HG03066 (cell line): ENCODE measurements at regions not wholly inside any gene's neighbourhood (a gene's known extent, or its start where the extent isn't known, plus 50 kb on each side); places are given as distances from the start of the nearest gene placed in this dataset.
"Not testable (repeated sequence)": the region's sequence is repeated elsewhere in the genome, so short reads cannot be mapped to it uniquely, and the experiment has no call there.

Experiments used
- ATAC-seq: cut with Tn5 transposase; IDR thresholded peaks from one replicate; pipeline ENCODE4 v1.9.1; 2021; ENCODE audit warnings: low read depth; ENCODE audit not compliant: unreplicated experiment

- ATAC-seq: no peak
Measured at GRCh38 chr10:21297603-21298383, 227.7 kb downstream of the SKIDA1 start.

GRCh38 chr10:21296575-21297355 is 228.7 kb downstream of the SKIDA1 start:
- ATAC-seq: no peak

GRCh38 chr10:21293518-21294356 is 231.7 kb downstream of the SKIDA1 start:
- ATAC-seq: no peak

- ATAC-seq: no peak
Measured at GRCh38 chr10:21292763-21293517, 232.5 kb downstream of the SKIDA1 start.

- no peak for ATAC-seq
Measured at GRCh38 chr10:21290499-21291160, 234.9 kb downstream of the SKIDA1 start.

GRCh38 chr10:21289961-21290360 is 235.5 kb downstream of the SKIDA1 start:
- ATAC-seq: no peak

- no peak for ATAC-seq
Measured at GRCh38 chr10:21289271-21289670, 236.2 kb downstream of the SKIDA1 start.

GRCh38 chr10:21285742-21286331 is 239.6 kb downstream of the SKIDA1 start:
- no peak for ATAC-seq

- no peak for ATAC-seq
Measured at GRCh38 chr10:21285207-21285606, 240.3 kb downstream of the SKIDA1 start.

- ATAC-seq: no peak
Measured at GRCh38 chr10:21284301-21284700, 241.2 kb downstream of the SKIDA1 start.

- not testable (repeated sequence) for ATAC-seq
Measured at GRCh38 chr10:21283053-21283452, 242.4 kb downstream of the SKIDA1 start.

- ATAC-seq: no peak
Measured at GRCh38 chr10:21281765-21282484, 243.6 kb downstream of the SKIDA1 start.

- ATAC-seq: no peak
Measured at GRCh38 chr10:21280971-21281572, 244.4 kb downstream of the SKIDA1 start.

GRCh38 chr10:21280037-21280436 is 245.4 kb downstream of the SKIDA1 start:
- no peak for ATAC-seq

GRCh38 chr10:21279217-21279575 is 246.3 kb downstream of the SKIDA1 start:
- no peak for ATAC-seq

- ATAC-seq: peak; percentile 91
Measured at GRCh38 chr10:21278491-21279216, 246.8 kb downstream of the SKIDA1 start.

GRCh38 chr10:21273400-21273968 is 252.0 kb downstream of the SKIDA1 start:
- ATAC-seq: no peak
